ENCODE measurements at regions not wholly inside any gene's neighbourhood (a gene's known extent, or its start where the extent isn't known, plus 50 kb on each side); places are given as distances from the start of the nearest gene placed in this dataset.

- TF ChIP-seq ZNF274 (IDR thresholded peaks at IDR 0.05; ENCODE audit: low read depth, low read length), result no peak
- TF ChIP-seq YY1 (IDR thresholded peaks at IDR 0.05; ENCODE audit: insufficient read depth, insufficient read length), result no peak
These were observed 569.0 kb downstream of the PTPRU start for GRCh38 chr1:29805122-29805895.

Data from NT2/D1 (cell line).